Prostate gland (tissue), 2 donors: ENCODE measurements at regions not wholly inside any gene's neighbourhood (a gene's known extent, or its start where the extent isn't known, plus 50 kb on each side); places are given as distances from the start of the nearest gene placed in this dataset.

Experiments used
- CTCF ChIP-seq, 4 experiments: fragments of 200-600 bp in 2 of 4; fragments of 450-650 bp in 2 of 4; sonication (generic) in 2 of 4; IDR thresholded peaks; 1 replicate in 3 of 4; 2 replicates in 1 of 4; pipeline ENCODE4 v1.5.1; 2016 to 2019; ENCODE audit warnings: antibody characterized with exemption in 4 of 4, mild to moderate bottlenecking in 2 of 4, moderate library complexity in 2 of 4
- POLR2A ChIP-seq: fragments of 450-650 bp; IDR thresholded peaks from one replicate; pipeline ENCODE4 v1.6.1; 2016; ENCODE audit warnings: antibody characterized with exemption, mild to moderate bottlenecking
- POLR2AphosphoS5 ChIP-seq: sonication (generic); formaldehyde crosslinking; IDR thresholded peaks from one replicate; pipeline ENCODE4 v1.6.1; 2017; ENCODE audit warnings: antibody characterized with exemption

GRCh38 chr10:4183761-4184261, 398.8 kb upstream of the KLF6 start:
- TF ChIP-seq CTCF (IDR thresholded peaks at IDR 0.05), result no peak
- TF ChIP-seq POLR2A, result no peak
- no peak for TF ChIP-seq POLR2AphosphoS5
